ENCODE measurements at regions not wholly inside any gene's neighbourhood (a gene's known extent, or its start where the extent isn't known, plus 50 kb on each side); places are given as distances from the start of the nearest gene placed in this dataset.

DNA sequence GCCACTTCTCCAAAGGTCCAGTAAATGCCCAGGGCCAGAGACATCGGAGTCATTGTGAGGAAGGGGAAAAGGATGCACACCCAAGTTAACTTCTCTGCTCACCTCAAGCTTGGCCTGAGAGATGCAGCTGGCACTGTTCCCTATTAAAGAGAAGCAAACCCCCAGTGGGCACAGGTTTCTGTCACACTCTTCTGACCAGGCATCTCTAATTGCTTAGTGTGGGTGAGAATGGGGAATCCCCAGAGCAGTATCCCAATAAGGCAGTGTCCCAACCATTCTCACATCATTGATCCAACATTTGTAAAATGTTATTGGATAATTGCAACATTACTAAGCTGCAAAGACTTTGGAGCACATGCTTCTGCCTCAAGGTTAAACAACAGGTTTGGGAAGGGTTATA, 232.3 kb downstream of the ADGRG6 start:
- Histone ChIP-seq H3K4me3 (ENCODE audit: control insufficient read depth in 2 of 3, extremely low read depth in 1 of 3, insufficient read depth in 2 of 3, low read depth in 1 of 3, low read length in 3 of 3) (no peak overlapping the region), H3K27me3 (ENCODE audit: control insufficient read depth, extremely low read depth, insufficient read depth, low read length) (no peaks in the 10 kb centered on the region), H3K9me1 (ENCODE audit: control insufficient read depth, extremely low read depth, insufficient read depth, low read length) (no peaks in the 10 kb centered on the region), H3K4me1 (ENCODE audit: control insufficient read depth, extremely low read depth, insufficient read depth, low read length) (no peaks in the 10 kb centered on the region), H3K9ac (ENCODE audit: control insufficient read depth, extremely low read depth, insufficient read depth, low read length) (no peak overlapping the region), H3K4me2 (ENCODE audit: control insufficient read depth, extremely low read depth, insufficient read depth, low read depth, low read length) (no peak overlapping the region), H2AFZ (ENCODE audit: control insufficient read depth, low read length) (no peak overlapping the region), H3K36me3 (ENCODE audit: control insufficient read depth in 2 of 2, extremely low read depth in 1 of 2, insufficient read depth in 2 of 2, low read length in 2 of 2) (no peaks in the 10 kb centered on the region), H3K79me2 (ENCODE audit: control insufficient read depth, insufficient read depth, low read length) (no peaks in the 10 kb centered on the region), H4K20me1 (ENCODE audit: control insufficient read depth, extremely low read depth, insufficient read depth, low read length) (no peaks in the 10 kb centered on the region), H3K27ac (ENCODE audit: control insufficient read depth, insufficient read depth, low read length) (no peak overlapping the region), H3K9me3 (ENCODE audit: control insufficient read depth, low read depth, low read length) (peaks cover 4% of the 10 kb centered on the region)
- dilution Hi-C loops (cut with MboI; ENCODE audit: extremely low pct_ligation_motif_present, low sequenced_read_pairs): no loop called here
- no peak for FAIRE-seq
- TF ChIP-seq, protein P1, sequence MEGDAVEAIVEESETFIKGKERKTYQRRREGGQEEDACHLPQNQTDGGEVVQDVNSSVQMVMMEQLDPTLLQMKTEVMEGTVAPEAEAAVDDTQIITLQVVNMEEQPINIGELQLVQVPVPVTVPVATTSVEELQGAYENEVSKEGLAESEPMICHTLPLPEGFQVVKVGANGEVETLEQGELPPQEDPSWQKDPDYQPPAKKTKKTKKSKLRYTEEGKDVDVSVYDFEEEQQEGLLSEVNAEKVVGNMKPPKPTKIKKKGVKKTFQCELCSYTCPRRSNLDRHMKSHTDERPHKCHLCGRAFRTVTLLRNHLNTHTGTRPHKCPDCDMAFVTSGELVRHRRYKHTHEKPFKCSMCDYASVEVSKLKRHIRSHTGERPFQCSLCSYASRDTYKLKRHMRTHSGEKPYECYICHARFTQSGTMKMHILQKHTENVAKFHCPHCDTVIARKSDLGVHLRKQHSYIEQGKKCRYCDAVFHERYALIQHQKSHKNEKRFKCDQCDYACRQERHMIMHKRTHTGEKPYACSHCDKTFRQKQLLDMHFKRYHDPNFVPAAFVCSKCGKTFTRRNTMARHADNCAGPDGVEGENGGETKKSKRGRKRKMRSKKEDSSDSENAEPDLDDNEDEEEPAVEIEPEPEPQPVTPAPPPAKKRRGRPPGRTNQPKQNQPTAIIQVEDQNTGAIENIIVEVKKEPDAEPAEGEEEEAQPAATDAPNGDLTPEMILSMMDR (optimal IDR thresholded peaks at IDR 0.05 in 1 of 3, IDR thresholded peaks at IDR 0.05 in 1 of 3, conservative IDR thresholded peaks at IDR 0.05 in 1 of 3; ENCODE audit: extremely low read depth in 1 of 3, insufficient read depth in 2 of 3, low read length in 3 of 3): no peak
- TF ChIP-seq EZH2 (IDR thresholded peaks at IDR 0.05; ENCODE audit: low read length): no peak
- no peak for DNase-seq (ENCODE audit: low read depth, low spot score)

DNA sequence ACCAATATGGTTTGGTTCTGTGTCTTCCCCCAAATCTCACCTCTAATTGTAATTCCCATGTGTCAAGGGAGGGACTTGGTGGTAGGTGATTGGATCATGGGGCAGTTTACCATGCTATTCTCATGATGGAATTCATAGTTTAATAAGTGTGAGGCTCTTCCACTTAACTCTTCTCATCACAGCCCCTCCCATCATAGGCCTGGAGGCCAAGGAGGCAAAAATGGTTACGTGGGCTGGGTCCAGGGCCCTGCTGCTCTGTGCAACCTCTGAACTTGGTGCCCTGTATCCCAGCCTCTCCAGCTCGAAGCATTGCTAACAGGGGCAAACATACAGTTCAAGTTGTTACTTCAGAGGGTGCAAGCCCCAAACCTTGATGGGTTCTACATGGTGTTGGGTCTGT, 232.7 kb downstream of the ADGRG6 start:
- no peak overlapping the region for H3K4me3 ChIP-seq (ENCODE audit: control insufficient read depth in 2 of 3, extremely low read depth in 1 of 3, insufficient read depth in 2 of 3, low read depth in 1 of 3, low read length in 3 of 3)
- no peak for DNase-seq (ENCODE audit: low read depth, low spot score)
- no peak overlapping the region for H3K4me2 ChIP-seq (ENCODE audit: control insufficient read depth, extremely low read depth, insufficient read depth, low read depth, low read length)
- H3K9ac ChIP-seq (ENCODE audit: control insufficient read depth, extremely low read depth, insufficient read depth, low read length): no peak overlapping the region
- TF ChIP-seq, protein P1 (optimal IDR thresholded peaks at IDR 0.05 in 1 of 3, IDR thresholded peaks at IDR 0.05 in 1 of 3, conservative IDR thresholded peaks at IDR 0.05 in 1 of 3; ENCODE audit: extremely low read depth in 1 of 3, insufficient read depth in 2 of 3, low read length in 3 of 3): no peak
- TF ChIP-seq EZH2 (IDR thresholded peaks at IDR 0.05; ENCODE audit: low read length): no peak
- H2AFZ ChIP-seq (ENCODE audit: control insufficient read depth, low read length): no peak overlapping the region
- peaks cover 4% of the 10 kb centered on the region for H3K9me3 ChIP-seq (ENCODE audit: control insufficient read depth, low read depth, low read length)
- dilution Hi-C loops (cut with MboI; ENCODE audit: extremely low pct_ligation_motif_present, low sequenced_read_pairs): no loop called here
- H4K20me1 ChIP-seq (ENCODE audit: control insufficient read depth, extremely low read depth, insufficient read depth, low read length): no peaks in the 10 kb centered on the region
- FAIRE-seq: no peak
- H3K9me1 ChIP-seq (ENCODE audit: control insufficient read depth, extremely low read depth, insufficient read depth, low read length): no peaks in the 10 kb centered on the region
- H3K4me1 ChIP-seq (ENCODE audit: control insufficient read depth, extremely low read depth, insufficient read depth, low read length): no peaks in the 10 kb centered on the region
- H3K79me2 ChIP-seq (ENCODE audit: control insufficient read depth, insufficient read depth, low read length): no peaks in the 10 kb centered on the region
- no peaks in the 10 kb centered on the region for H3K36me3 ChIP-seq (ENCODE audit: control insufficient read depth in 2 of 2, extremely low read depth in 1 of 2, insufficient read depth in 2 of 2, low read length in 2 of 2)
- H3K27ac ChIP-seq (ENCODE audit: control insufficient read depth, insufficient read depth, low read length): no peak overlapping the region
- H3K27me3 ChIP-seq (ENCODE audit: control insufficient read depth, extremely low read depth, insufficient read depth, low read length): no peaks in the 10 kb centered on the region
